ENCODE measurements at regions not wholly inside any gene's neighbourhood (a gene's known extent, or its start where the extent isn't known, plus 50 kb on each side); places are given as distances from the start of the nearest gene placed in this dataset.
"Not testable (repeated sequence)": the region's sequence is repeated elsewhere in the genome, so short reads cannot be mapped to it uniquely, and the experiment has no call there.

DNA sequence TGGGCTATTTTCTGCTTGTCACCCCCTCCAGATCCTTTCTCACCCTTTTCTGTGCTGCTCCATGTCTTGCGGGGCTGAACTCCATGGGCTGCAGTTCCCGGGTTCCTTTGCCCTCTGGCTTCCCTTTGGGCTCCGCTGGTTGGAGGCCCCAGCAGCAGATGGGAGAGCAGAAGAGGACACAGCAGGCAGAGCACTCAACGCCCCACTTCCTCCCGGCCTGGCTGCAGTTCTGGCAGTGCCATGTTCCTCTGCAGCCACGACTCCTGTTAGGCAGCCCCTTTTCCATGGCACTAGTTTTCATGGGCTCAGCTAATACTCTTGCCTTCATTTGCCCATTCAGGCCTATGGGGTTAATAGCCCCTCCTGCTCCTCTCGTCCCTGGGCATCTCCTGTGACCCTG is 127.1 kb downstream of the TENT5C start:
- Mint-ChIP-seq H3K36me3 (peaks cover 0 to 5% (median 0%) of the 10 kb centered on the region in 5 donors), H3K9me3 (peaks cover 0 to 16% (median 7%) of the 10 kb centered on the region in 11 donors), H3K4me3 (no peak overlapping the region), H3K27me3 (peaks cover 0 to 18% (median 0%) of the 10 kb centered on the region in 5 donors), H3K27ac (no peak overlapping the region), H3K4me1 (peaks cover 16 to 23% (median 19%) of the 10 kb centered on the region in 7 donors)
- no peak overlapping the region for H3K4me3 ChIP-seq (ENCODE audit: low read length)
- H3K27me3 ChIP-seq (ENCODE audit: control insufficient read depth in 2 of 2, insufficient read depth in 2 of 2, low read length in 2 of 2): no peaks in the 10 kb centered on the region
- no peaks in the 10 kb centered on the region for H3K36me3 ChIP-seq (ENCODE audit: control insufficient read depth in 2 of 3, insufficient read depth in 3 of 3, low read length in 3 of 3)
- DNase-seq (no peak), ATAC-seq (no peak)
- intact Hi-C loops (cut with micrococcal nuclease): no loop called here
- no peaks in the 10 kb centered on the region for H3K9me3 ChIP-seq (ENCODE audit: control insufficient read depth in 2 of 3, low read length in 3 of 3)
- no peak overlapping the region for H3K27ac ChIP-seq (ENCODE audit: low read depth, low read length)
- peaks cover 6 to 11% of the 10 kb centered on the region in 2 donors for H3K4me1 ChIP-seq (ENCODE audit: control insufficient read depth in 2 of 2, insufficient read depth in 2 of 2, low read length in 2 of 2)
- ChIA-PET POLR2A (no interaction called here), CTCF (interaction anchor here (1.0 kb wide), 1 partner anchor 22 kb away, joined by 5 read pairs; no protein-coding TSS in a partner anchor)

DNA sequence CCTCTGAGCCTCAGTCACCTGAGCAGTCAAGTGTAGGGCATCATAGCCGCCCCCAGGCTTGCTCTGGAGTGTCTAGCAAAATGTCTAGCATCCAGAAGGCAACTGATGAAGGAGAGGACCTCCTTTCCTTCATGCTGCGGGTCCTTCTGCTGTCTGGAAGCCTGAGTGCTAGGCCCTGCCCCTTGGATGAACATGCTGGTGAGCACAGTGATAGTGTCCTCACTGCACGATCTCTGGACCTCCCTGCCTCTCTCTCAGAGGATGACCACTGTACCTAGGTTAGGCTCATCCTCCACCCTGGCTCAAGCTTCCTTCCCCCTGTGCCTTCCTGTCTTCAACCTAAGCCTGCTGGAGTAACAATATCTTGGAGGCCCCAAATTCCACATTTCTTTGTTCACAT is 128.6 kb downstream of the TENT5C start:
- Mint-ChIP-seq H3K27me3 (peaks cover 0 to 15% (median 0%) of the 10 kb centered on the region in 5 donors), H3K4me1 (peaks cover 14 to 23% (median 19%) of the 10 kb centered on the region in 7 donors), H3K36me3 (peaks cover 0 to 1% (median 0%) of the 10 kb centered on the region in 5 donors), H3K4me3 (peak overlapping the region; percentile 1 to 90 (median 74)), H3K9me3 (peaks cover 0 to 4% (median 0%) of the 10 kb centered on the region in 11 donors), H3K27ac (peak overlapping the region in 8 of 9 donors; percentile 38 to 96 (median 86))
- intact Hi-C loops (cut with micrococcal nuclease): loop anchor here in 1 of 2 donors (2.0 kb wide), 1 partner anchor 78 kb away; no protein-coding TSS in a partner anchor
- H3K27me3 ChIP-seq (ENCODE audit: control insufficient read depth in 2 of 2, insufficient read depth in 2 of 2, low read length in 2 of 2): no peaks in the 10 kb centered on the region
- H3K4me3 ChIP-seq (ENCODE audit: low read length): no peak overlapping the region
- ChIA-PET POLR2A (interaction anchor here (0.6 kb wide), 1 partner anchor 122 kb away, joined by 3 read pairs; no protein-coding TSS in a partner anchor), CTCF (no interaction called here)
- peaks cover 6 to 11% of the 10 kb centered on the region in 2 donors for H3K4me1 ChIP-seq (ENCODE audit: control insufficient read depth in 2 of 2, insufficient read depth in 2 of 2, low read length in 2 of 2)
- no peaks in the 10 kb centered on the region for H3K9me3 ChIP-seq (ENCODE audit: control insufficient read depth in 2 of 3, low read length in 3 of 3)
- DNase-seq (no peak), ATAC-seq (no peak)
- no peak overlapping the region for H3K27ac ChIP-seq (ENCODE audit: low read depth, low read length)
- no peaks in the 10 kb centered on the region for H3K36me3 ChIP-seq (ENCODE audit: control insufficient read depth in 2 of 3, insufficient read depth in 3 of 3, low read length in 3 of 3)

DNA sequence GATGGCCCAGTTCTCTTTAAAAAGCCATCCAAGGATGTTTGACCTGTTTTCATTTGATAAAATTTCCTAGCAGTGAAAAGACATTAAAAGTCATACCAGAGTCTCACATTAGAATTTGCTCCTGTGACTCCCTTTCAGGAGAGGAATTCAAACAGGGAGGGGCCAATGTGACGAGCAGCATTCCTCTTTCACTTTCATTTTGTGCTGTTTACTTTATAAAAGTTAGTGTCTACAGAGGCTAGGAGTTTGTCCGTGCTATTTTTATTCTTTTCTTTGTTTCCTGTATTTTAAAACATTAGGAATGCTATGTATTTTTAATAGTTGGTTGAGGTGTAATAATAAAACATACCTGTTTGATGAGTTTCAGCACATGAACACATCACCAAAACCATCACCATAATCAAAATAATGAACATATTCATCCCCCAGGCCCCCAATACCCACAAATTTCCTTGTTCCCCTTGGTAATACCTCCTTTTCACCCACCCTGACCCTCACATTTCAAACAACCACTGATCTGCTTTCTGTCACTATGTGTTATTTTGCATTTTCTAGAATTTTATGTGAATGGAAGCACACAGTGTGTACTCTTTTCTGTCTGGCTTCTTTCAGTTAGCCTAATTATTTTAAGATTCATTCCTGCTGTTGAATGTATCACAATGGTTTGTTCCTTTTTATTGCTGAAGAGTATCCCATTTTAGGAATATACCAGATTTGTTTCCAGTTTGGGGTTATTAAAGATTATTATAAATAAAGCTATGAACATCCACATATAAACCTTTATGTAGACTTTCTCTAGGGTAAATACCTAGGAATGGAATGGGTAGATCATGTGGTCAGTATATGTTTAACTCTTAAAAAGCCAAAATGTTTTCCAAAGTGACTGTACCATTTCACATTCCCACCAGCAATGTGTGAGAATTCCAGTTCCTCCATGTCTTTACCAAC is 129.5 kb downstream of the TENT5C start:
- POLR2A ChIA-PET: no interaction called here
- H3K36me3 Mint-ChIP-seq: peaks cover 0 to 1% (median 0%) of the 10 kb centered on the region in 5 donors
- H3K4me1 ChIP-seq (ENCODE audit: control insufficient read depth in 2 of 2, insufficient read depth in 2 of 2, low read length in 2 of 2): peaks cover 6 to 11% of the 10 kb centered on the region in 2 donors
- peaks cover 0 to 11% (median 0%) of the 10 kb centered on the region in 5 donors for H3K27me3 Mint-ChIP-seq
- H3K27ac ChIP-seq (ENCODE audit: low read depth, low read length): peak overlapping the region; percentile 66
- H3K4me1 Mint-ChIP-seq: peaks cover 14 to 23% (median 19%) of the 10 kb centered on the region in 7 donors
- CTCF ChIA-PET: interaction anchor here (1.0 kb wide), 1 partner anchor 200 kb away, joined by 3 read pairs; no protein-coding TSS in a partner anchor
- H3K27ac Mint-ChIP-seq: peak overlapping the region; percentile 83 to 97 (median 92)
- ATAC-seq (peak; percentile 58), DNase-seq (peak in 7 of 9 donors; percentile 19 to 53 (median 44))
- H3K9me3 ChIP-seq (ENCODE audit: control insufficient read depth in 2 of 3, low read length in 3 of 3): no peaks in the 10 kb centered on the region
- no peaks in the 10 kb centered on the region for H3K27me3 ChIP-seq (ENCODE audit: control insufficient read depth in 2 of 2, insufficient read depth in 2 of 2, low read length in 2 of 2)
- H3K9me3 Mint-ChIP-seq: peaks cover 0 to 1% (median 0%) of the 10 kb centered on the region in 11 donors
- intact Hi-C loops (cut with micrococcal nuclease): loop anchor here (1.0 to 5.0 kb wide), 3 partner anchors 73 to 130 kb away; no protein-coding TSS in a partner anchor
- H3K4me3 ChIP-seq (ENCODE audit: low read length): peak overlapping the region; percentile 59
- H3K36me3 ChIP-seq (ENCODE audit: control insufficient read depth in 2 of 3, insufficient read depth in 3 of 3, low read length in 3 of 3): no peaks in the 10 kb centered on the region
- H3K4me3 Mint-ChIP-seq: peak overlapping the region; percentile 67 to 90 (median 81)

DNA sequence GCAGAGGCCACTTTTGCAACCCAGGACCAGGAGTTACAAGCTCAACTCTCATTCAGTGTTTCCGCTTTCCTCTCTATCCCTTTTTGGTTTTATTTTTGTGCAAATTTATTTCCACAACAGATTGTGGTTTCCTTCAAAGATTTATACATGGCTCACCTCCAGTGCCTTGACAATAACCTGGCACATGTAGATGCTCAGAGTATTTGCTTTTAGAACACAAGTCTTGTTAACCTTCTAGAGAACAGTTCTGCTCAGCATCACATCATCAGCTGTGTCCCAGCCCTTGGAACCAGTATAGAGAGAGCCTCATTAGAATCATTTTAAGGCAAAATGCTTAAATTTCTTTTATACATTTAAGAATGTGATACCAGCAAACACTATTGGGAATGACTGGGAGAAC is 133.7 kb downstream of the TENT5C start:
- H3K27me3 Mint-ChIP-seq: peaks cover 0 to 38% (median 0%) of the 10 kb centered on the region in 5 donors
- Histone ChIP-seq H3K36me3 (ENCODE audit: control insufficient read depth in 2 of 3, insufficient read depth in 3 of 3, low read length in 3 of 3) (no peaks in the 10 kb centered on the region), H3K27me3 (ENCODE audit: control insufficient read depth in 2 of 2, insufficient read depth in 2 of 2, low read length in 2 of 2) (no peaks in the 10 kb centered on the region), H3K4me3 (ENCODE audit: low read length) (no peak overlapping the region), H3K27ac (ENCODE audit: low read depth, low read length) (no peak overlapping the region), H3K9me3 (ENCODE audit: control insufficient read depth in 2 of 3, low read length in 3 of 3) (no peaks in the 10 kb centered on the region), H3K4me1 (ENCODE audit: control insufficient read depth in 2 of 2, insufficient read depth in 2 of 2, low read length in 2 of 2) (peaks cover 3 to 10% of the 10 kb centered on the region in 2 donors)
- intact Hi-C loops (cut with micrococcal nuclease): loop anchor here in 1 of 2 donors (5.0 kb wide), 1 partner anchor 77 kb away; no protein-coding TSS in a partner anchor
- DNase-seq (no peak), ATAC-seq (no peak)
- no peak overlapping the region for H3K4me3 Mint-ChIP-seq
- H3K4me1 Mint-ChIP-seq: peaks cover 9 to 17% (median 13%) of the 10 kb centered on the region in 7 donors
- peaks cover 0 to 6% (median 0%) of the 10 kb centered on the region in 11 donors for H3K9me3 Mint-ChIP-seq
- ChIA-PET POLR2A (no interaction called here), CTCF (interaction anchor here (1.4 kb wide), 1 partner anchor 14 kb away, joined by 3 read pairs; no protein-coding TSS in a partner anchor)
- no peak overlapping the region for H3K27ac Mint-ChIP-seq
- H3K36me3 Mint-ChIP-seq: peaks cover 0 to 1% (median 0%) of the 10 kb centered on the region in 5 donors

DNA sequence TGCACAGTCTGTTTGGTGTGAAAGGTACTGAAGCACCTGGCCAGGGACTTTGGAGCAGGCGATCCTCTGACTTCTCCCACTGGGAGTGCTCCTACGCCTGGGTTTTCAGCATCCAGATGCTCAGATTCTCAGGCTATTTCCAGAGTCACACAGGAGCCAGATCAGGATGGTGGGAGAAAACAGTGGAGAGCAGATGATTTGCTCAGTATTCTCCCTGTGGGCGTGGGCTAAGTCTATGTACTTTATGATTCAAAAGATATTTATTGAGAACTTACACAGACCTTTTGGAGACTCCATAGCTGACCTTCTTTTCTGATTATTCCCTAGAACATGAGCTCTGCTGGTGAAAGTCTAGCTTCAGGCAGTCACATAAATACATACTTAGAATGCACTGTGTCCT is 134.6 kb downstream of the TENT5C start:
- H3K4me1 ChIP-seq (ENCODE audit: control insufficient read depth in 2 of 2, insufficient read depth in 2 of 2, low read length in 2 of 2): peaks cover 0 to 3% of the 10 kb centered on the region in 2 donors
- Mint-ChIP-seq H3K4me1 (peaks cover under 1 to 7% (median 7%) of the 10 kb centered on the region in 7 donors), H3K27ac (no peak overlapping the region), H3K36me3 (peaks cover 0 to 1% (median 0%) of the 10 kb centered on the region in 5 donors), H3K27me3 (peaks cover 0 to 47% (median 0%) of the 10 kb centered on the region in 5 donors), H3K9me3 (peaks cover 0 to 10% (median 1%) of the 10 kb centered on the region in 11 donors), H3K4me3 (no peak overlapping the region)
- intact Hi-C loops (cut with micrococcal nuclease): no loop called here
- ATAC-seq: no peak
- ChIA-PET CTCF (interaction anchor here (0.8 kb wide), 1 partner anchor 13 kb away, joined by 3 read pairs; no protein-coding TSS in a partner anchor), POLR2A (interaction anchor here (0.8 kb wide), 1 partner anchor 12 kb away, joined by 3 read pairs; no protein-coding TSS in a partner anchor)
- DNase-seq: no peak
- no peaks in the 10 kb centered on the region for H3K36me3 ChIP-seq (ENCODE audit: control insufficient read depth in 2 of 3, insufficient read depth in 3 of 3, low read length in 3 of 3)
- no peaks in the 10 kb centered on the region for H3K9me3 ChIP-seq (ENCODE audit: control insufficient read depth in 2 of 3, low read length in 3 of 3)
- H3K4me3 ChIP-seq (ENCODE audit: low read length): no peak overlapping the region
- H3K27ac ChIP-seq (ENCODE audit: low read depth, low read length): no peak overlapping the region
- no peaks in the 10 kb centered on the region for H3K27me3 ChIP-seq (ENCODE audit: control insufficient read depth in 2 of 2, insufficient read depth in 2 of 2, low read length in 2 of 2)

DNA sequence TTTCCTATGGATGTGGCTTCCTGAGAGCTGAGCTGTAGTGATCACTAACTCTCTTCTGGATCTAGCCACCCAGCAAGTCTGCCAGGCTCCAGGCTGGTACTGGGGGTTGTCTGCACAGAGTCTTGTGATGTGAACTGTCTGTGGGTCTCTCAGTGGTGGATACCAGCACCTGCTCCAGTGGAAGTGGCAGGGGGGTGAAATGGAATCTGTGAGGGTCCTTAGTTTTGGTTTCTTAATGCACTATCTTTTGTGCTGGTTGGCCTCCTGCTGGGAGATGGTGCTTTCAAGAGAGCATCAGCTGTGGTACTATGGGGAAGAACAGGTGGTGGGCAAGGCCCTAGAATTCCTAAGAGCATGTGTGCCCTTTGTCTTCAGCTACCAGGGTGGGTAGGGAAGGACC is 140.7 kb downstream of the TENT5C start:
- H3K36me3 Mint-ChIP-seq; H3K27ac Mint-ChIP-seq; ATAC-seq; H3K4me3 Mint-ChIP-seq; H3K4me3 ChIP-seq (ENCODE audit: low read length); H3K36me3 ChIP-seq (ENCODE audit: control insufficient read depth in 2 of 3, insufficient read depth in 3 of 3, low read length in 3 of 3); H3K27me3 ChIP-seq (ENCODE audit: control insufficient read depth in 2 of 2, insufficient read depth in 2 of 2, low read length in 2 of 2); intact Hi-C loops (cut with micrococcal nuclease); H3K4me1 Mint-ChIP-seq; H3K9me3 ChIP-seq (ENCODE audit: control insufficient read depth in 2 of 3, low read length in 3 of 3); DNase-seq; H3K4me1 ChIP-seq (ENCODE audit: control insufficient read depth in 2 of 2, insufficient read depth in 2 of 2, low read length in 2 of 2); H3K27ac ChIP-seq (ENCODE audit: low read depth, low read length); POLR2A ChIA-PET: not testable (repeated sequence)
- Mint-ChIP-seq H3K27me3 (peaks cover 5 to 67% (median 16%) of the 10 kb centered on the region in 5 donors), H3K9me3 (peaks cover 0 to 45% (median 15%) of the 10 kb centered on the region in 11 donors)
- CTCF ChIA-PET: interaction anchor here (0.7 to 1.8 kb wide), 4 partner anchors 12 to 211 kb away, joined by 3 to 9 read pairs (median 4); no protein-coding TSS in a partner anchor

Data from naive thymus-derived CD4-positive, alpha-beta T cell (primary cell).